ENCODE measurements at regions not wholly inside any gene's neighbourhood (a gene's known extent, or its start where the extent isn't known, plus 50 kb on each side); places are given as distances from the start of the nearest gene placed in this dataset.

GRCh38 chr10:123381224-123381623, 227.0 kb downstream of the BUB3 start:
- no peak overlapping the region for H3K4me3 ChIP-seq (ENCODE audit: low read length)
- DNase-seq (ENCODE audit: low read depth), result no peak
- TF ChIP-seq, protein P1, sequence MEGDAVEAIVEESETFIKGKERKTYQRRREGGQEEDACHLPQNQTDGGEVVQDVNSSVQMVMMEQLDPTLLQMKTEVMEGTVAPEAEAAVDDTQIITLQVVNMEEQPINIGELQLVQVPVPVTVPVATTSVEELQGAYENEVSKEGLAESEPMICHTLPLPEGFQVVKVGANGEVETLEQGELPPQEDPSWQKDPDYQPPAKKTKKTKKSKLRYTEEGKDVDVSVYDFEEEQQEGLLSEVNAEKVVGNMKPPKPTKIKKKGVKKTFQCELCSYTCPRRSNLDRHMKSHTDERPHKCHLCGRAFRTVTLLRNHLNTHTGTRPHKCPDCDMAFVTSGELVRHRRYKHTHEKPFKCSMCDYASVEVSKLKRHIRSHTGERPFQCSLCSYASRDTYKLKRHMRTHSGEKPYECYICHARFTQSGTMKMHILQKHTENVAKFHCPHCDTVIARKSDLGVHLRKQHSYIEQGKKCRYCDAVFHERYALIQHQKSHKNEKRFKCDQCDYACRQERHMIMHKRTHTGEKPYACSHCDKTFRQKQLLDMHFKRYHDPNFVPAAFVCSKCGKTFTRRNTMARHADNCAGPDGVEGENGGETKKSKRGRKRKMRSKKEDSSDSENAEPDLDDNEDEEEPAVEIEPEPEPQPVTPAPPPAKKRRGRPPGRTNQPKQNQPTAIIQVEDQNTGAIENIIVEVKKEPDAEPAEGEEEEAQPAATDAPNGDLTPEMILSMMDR (conservative IDR thresholded peaks at IDR 0.05; ENCODE audit: low read depth, low read length), result no peak

DNA sequence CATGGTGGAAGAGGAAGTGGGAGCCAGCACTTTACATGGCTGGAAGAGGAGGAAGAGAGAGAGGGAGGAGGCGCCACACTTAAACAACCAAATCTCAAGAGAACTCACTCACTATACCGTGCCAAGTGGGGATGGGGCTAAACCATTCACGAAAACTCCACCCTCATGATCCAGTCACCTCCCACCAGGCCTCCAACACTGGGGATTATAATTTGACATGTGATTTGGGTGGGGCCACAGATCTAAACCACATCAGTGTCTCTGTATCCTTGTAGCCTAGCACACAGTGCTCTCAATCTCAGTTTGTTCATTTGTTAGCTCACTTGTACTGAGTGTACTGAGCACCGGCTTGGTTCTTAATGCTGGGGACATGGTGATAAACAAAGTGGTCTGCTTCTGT, 228.3 kb downstream of the BUB3 start:
- H3K4me3 ChIP-seq (ENCODE audit: low read length), result no peak overlapping the region
- DNase-seq (ENCODE audit: low read depth), result no peak
- TF ChIP-seq, protein P1 (conservative IDR thresholded peaks at IDR 0.05; ENCODE audit: low read depth, low read length), result no peak

GRCh38 chr10:123385508-123386080, 231.4 kb downstream of the BUB3 start:
- H3K4me3 ChIP-seq (ENCODE audit: low read length), result no peak overlapping the region
- no peak for DNase-seq (ENCODE audit: low read depth)
- TF ChIP-seq, protein P1 (conservative IDR thresholded peaks at IDR 0.05; ENCODE audit: low read depth, low read length), result no peak

- TF ChIP-seq, protein P1 (conservative IDR thresholded peaks at IDR 0.05; ENCODE audit: low read depth, low read length), result no peak
- no peak overlapping the region for H3K4me3 ChIP-seq (ENCODE audit: low read length)
- no peak for DNase-seq (ENCODE audit: low read depth)
Observed at GRCh38 chr10:123389520-123389919, 235.3 kb downstream of the BUB3 start.

- TF ChIP-seq, protein P1 (conservative IDR thresholded peaks at IDR 0.05; ENCODE audit: low read depth, low read length), result no peak
- DNase-seq (ENCODE audit: low read depth), result no peak
- H3K4me3 ChIP-seq (ENCODE audit: low read length), result no peak overlapping the region
Observed at GRCh38 chr10:123390332-123390731, 236.1 kb downstream of the BUB3 start.

- DNase-seq (ENCODE audit: low read depth), result no peak
- TF ChIP-seq, protein P1 (conservative IDR thresholded peaks at IDR 0.05; ENCODE audit: low read depth, low read length), result no peak
- no peak overlapping the region for H3K4me3 ChIP-seq (ENCODE audit: low read length)
Observed at GRCh38 chr10:123390874-123391273, 236.7 kb downstream of the BUB3 start.

DNA sequence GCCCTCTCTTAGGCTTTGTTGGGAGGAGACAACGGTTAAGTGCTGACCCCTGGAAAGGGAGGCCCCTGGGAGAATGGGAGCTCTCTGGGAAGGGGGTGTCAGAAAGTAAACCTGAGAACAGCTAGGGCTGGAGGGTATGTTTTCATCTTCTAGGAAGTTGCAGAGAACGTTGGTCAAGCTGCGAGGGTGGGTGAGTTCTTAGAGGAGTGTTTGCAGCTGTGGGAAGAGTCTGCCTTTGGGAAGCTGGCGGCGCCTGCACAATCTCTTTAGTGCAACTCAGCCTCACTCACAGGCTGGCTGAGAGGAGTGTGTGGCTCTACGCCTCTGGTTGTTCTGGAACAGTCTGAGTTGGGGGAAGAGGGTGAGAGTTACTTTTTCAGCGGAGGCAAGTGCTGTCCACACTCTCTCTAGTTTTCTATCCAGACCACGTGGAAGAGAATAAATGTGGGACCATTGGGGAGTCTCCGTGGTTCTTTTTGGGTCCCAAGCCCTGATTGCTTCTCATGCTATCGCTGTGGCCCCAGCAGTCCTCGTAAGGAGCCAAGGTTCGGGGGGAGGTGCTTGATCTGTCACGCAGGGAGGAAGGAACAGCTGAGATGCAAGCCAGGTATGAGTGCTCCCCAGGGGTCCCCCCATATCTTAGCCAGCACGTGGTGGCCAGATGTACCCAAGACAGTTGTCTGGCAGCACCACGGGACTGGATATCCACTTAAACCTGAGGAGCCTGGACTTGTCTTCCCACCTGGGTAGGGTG, 237.2 kb downstream of the BUB3 start:
- no peak overlapping the region for H3K4me3 ChIP-seq (ENCODE audit: low read length)
- DNase-seq (ENCODE audit: low read depth), result no peak
- TF ChIP-seq, protein P1 (conservative IDR thresholded peaks at IDR 0.05; ENCODE audit: low read depth, low read length), result no peak
